T-cell (primary cell): ENCODE measurements at regions not wholly inside any gene's neighbourhood (a gene's known extent, or its start where the extent isn't known, plus 50 kb on each side); places are given as distances from the start of the nearest gene placed in this dataset.

Experiments used
- ATAC-seq, 4 experiments: fragments of 200-7000 bp in 3 of 4; fragments of 150-1000 bp in 1 of 4; cut with Tn5 transposase; replicated peaks in 1 of 4; 1 replicate in 3 of 4; 2 replicates in 1 of 4; pipeline ENCODE4 v1.10.0; 2021; ENCODE audit warnings: moderate library complexity in 3 of 4, mild to moderate bottlenecking in 2 of 4, moderate number of reproducible peaks in 1 of 4
- CTCF ChIA-PET, 2 donors: fragments of 300-600 bp; sonication (Branson Sonifier 250); formaldehyde crosslinking; loops; one replicate each; lab custom pipeline; 2022; ENCODE audit warnings: antibody characterized with exemption in 2 of 2; lab: Charles Lee
- POLR2A ChIA-PET, 2 donors: fragments of 300-600 bp; sonication (Branson Sonifier 250); formaldehyde crosslinking; loops; one replicate each; lab custom pipeline; 2022; ENCODE audit warnings: antibody characterized with exemption in 2 of 2; lab: Charles Lee
- DNase-seq, 35 experiments: peaks; one replicate each; pipeline versions ENCODE4 v3.0.0 to v3.0.0-alpha.2; 2013 to 2023
- H3K27ac ChIP-seq: one replicate; pipeline ENCODE4 v1.5.1; 2013; ENCODE audit warnings: low read length
- H3K27me3 ChIP-seq, 2 experiments: replicated peaks in 1 of 2; 1 replicate in 1 of 2; 2 replicates in 1 of 2; pipeline versions ENCODE4 v1.6.1 to v1.7.0; 2013; ENCODE audit warnings: low read length in 1 of 2, mixed read lengths in 1 of 2; ENCODE audit not compliant: control insufficient read depth in 2 of 2, insufficient read depth in 2 of 2; ENCODE audit errors: extremely low read depth in 1 of 2
- H3K36me3 ChIP-seq, 2 donors: 1 replicate in 1 of 2; 2 replicates in 1 of 2; pipeline versions ENCODE4 v1.6.1 to v1.7.0; 2013; ENCODE audit warnings: low read length in 1 of 2; ENCODE audit not compliant: control insufficient read depth in 2 of 2, insufficient read depth in 1 of 2; ENCODE audit errors: extremely low read depth in 1 of 2
- H3K4me1 ChIP-seq, 2 experiments: 1 replicate in 1 of 2; 2 replicates in 1 of 2; pipeline versions ENCODE4 v1.6.1 to v1.7.0; 2013; ENCODE audit warnings: low read length in 2 of 2, mixed read lengths in 1 of 2; ENCODE audit not compliant: insufficient read depth in 2 of 2, control insufficient read depth in 1 of 2; ENCODE audit errors: extremely low read depth in 1 of 2
- H3K4me3 ChIP-seq, 2 donors: 1 replicate in 1 of 2; 2 replicates in 1 of 2; pipeline versions ENCODE4 v1.5.1 to v1.7.0; 2013; ENCODE audit warnings: mild to moderate bottlenecking in 2 of 2, low read length in 1 of 2, moderate library complexity in 1 of 2; ENCODE audit not compliant: control insufficient read depth in 1 of 2; ENCODE audit errors: extremely low read depth in 1 of 2
- H3K9me3 ChIP-seq: 2 replicates; pipeline ENCODE4 v1.7.0; 2013
- H3K27ac Mint-ChIP-seq, 2 donors: one replicate each; pipeline ENCODE4 v1.8.0; 2020 to 2021; ENCODE audit warnings: mild to moderate bottlenecking in 2 of 2, mixed read lengths in 2 of 2
- H3K27me3 Mint-ChIP-seq, 2 donors: one replicate each; pipeline ENCODE4 v1.8.0; 2021 to 2022; ENCODE audit warnings: mixed read lengths in 2 of 2
- H3K36me3 Mint-ChIP-seq: one replicate; pipeline ENCODE4 v1.8.0; 2021; ENCODE audit warnings: mixed read lengths
- H3K4me1 Mint-ChIP-seq, 3 donors: one replicate each; pipeline ENCODE4 v1.8.0; 2020 to 2022; ENCODE audit warnings: mixed read lengths in 3 of 3, mild to moderate bottlenecking in 1 of 3
- H3K4me3 Mint-ChIP-seq, 3 donors: one replicate each; pipeline ENCODE4 v1.8.0; 2020 to 2022; ENCODE audit warnings: mild to moderate bottlenecking in 3 of 3, mixed read lengths in 3 of 3, moderate library complexity in 3 of 3
- H3K9me3 Mint-ChIP-seq, 3 donors: one replicate each; pipeline ENCODE4 v1.8.0; 2020 to 2022; ENCODE audit warnings: mixed read lengths in 3 of 3
- WGBS: methylation state at CpG from one replicate; pipeline ENCODE4 v1.1.5; 2013; ENCODE audit warnings: missing lambda C conversion rate; ENCODE audit not compliant: insufficient coverage; 5-methylcytosine and 5-hydroxymethylcytosine counted together

DNA sequence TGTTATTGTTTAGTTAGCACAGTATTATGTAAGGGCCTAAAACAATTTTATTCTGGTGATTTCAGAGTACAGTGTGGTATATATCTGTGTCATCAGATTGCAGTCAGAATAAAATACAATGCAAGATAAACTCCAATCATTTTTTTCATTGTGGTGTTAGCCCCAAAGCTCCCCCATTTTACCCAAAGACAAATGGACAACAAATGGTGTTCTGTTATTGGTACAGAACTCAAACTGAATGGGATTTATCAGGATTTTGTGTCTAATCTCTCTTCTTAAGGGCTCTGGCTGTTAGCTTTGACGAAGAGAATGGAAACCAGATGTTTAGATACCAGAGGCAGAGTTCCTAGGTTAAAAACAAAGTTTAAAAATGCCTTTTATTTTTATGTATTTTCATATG, 163.1 kb upstream of the USP25 start:
- Mint-ChIP-seq H3K27me3 (peaks cover 16 to 29% of the 10 kb centered on the region in 2 donors), H3K4me3 (no peak overlapping the region), H3K27ac (no peak overlapping the region), H3K9me3 (no peaks in the 10 kb centered on the region), H3K36me3 (no peaks in the 10 kb centered on the region), H3K4me1 (no peaks in the 10 kb centered on the region)
- Histone ChIP-seq H3K27ac (no peak overlapping the region), H3K9me3 (no peaks in the 10 kb centered on the region), H3K4me3 (no peak overlapping the region), H3K4me1 (no peaks in the 10 kb centered on the region), H3K36me3 (no peaks in the 10 kb centered on the region), H3K27me3 (no peaks in the 10 kb centered on the region)
- ATAC-seq, result no peak
- ChIA-PET POLR2A (interaction anchor here (0.6 to 0.7 kb wide), 2 partner anchors 1172 to 1194 kb away, joined by 3 read pairs; no protein-coding TSS in a partner anchor), CTCF (interaction anchor here in 1 of 2 donors (1.0 kb wide), 1 partner anchor 13 kb away, joined by 3 read pairs; no protein-coding TSS in a partner anchor)
- no CpG with 5 or more reads among the region's 1 CpG for WGBS
- DNase-seq, result no peak

DNA sequence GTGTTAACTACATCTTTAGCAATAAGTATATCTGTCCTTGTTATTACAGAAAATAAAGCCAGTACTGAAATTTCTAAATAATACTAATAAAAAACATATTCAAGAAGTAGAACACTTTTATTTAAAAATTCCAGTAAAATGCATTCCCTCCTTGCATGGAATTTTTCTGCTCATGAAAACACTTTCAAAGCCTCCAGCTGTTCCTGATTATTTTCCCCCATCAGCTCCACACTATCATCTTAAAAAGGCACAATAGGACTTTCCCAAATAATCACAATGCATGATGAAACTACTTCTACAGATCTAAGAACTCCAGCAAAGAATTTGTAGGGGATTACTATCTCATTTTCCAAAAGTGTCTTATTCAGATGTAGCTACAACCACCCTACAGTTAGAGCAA, 162.6 kb upstream of the USP25 start:
- no peak overlapping the region for H3K27ac ChIP-seq
- H3K27me3 ChIP-seq, result no peaks in the 10 kb centered on the region
- Mint-ChIP-seq H3K36me3 (no peaks in the 10 kb centered on the region), H3K9me3 (no peaks in the 10 kb centered on the region), H3K27me3 (peaks cover 16 to 29% of the 10 kb centered on the region in 2 donors), H3K4me3 (no peak overlapping the region), H3K27ac (no peak overlapping the region), H3K4me1 (no peaks in the 10 kb centered on the region)
- no peak overlapping the region for H3K4me3 ChIP-seq
- H3K9me3 ChIP-seq, result no peaks in the 10 kb centered on the region
- H3K36me3 ChIP-seq, result no peaks in the 10 kb centered on the region
- no peaks in the 10 kb centered on the region for H3K4me1 ChIP-seq
- no peak for DNase-seq
- ChIA-PET CTCF (no interaction called here), POLR2A (no interaction called here)
- ATAC-seq, result no peak

DNA sequence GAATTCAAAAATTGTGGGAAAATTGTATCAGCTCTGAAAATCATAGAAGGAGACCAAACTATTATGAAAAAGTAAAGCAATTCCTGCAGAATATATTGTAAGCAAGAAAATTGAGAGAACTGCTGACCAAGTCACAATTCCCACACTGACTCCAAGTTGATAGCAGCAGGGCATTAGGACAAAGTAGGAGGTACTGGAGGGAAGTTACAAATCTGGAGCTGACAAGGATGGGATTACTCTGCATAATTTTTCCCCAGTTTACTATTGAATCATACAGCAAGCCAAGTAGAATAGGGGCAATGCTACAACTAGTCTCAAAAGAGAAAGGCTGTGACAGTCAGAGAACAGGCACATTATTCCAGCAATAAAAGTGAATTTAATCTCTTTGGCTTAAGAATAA, 161.3 kb upstream of the USP25 start:
- no peak for DNase-seq
- ChIA-PET POLR2A (interaction anchor here in 1 of 2 donors (0.6 kb wide), 1 partner anchor 315 kb away, joined by 6 read pairs; no protein-coding TSS in a partner anchor), CTCF (no interaction called here)
- no peaks in the 10 kb centered on the region for H3K36me3 Mint-ChIP-seq
- H3K4me3 Mint-ChIP-seq, result no peak overlapping the region
- H3K27ac Mint-ChIP-seq, result no peak overlapping the region
- H3K4me1 ChIP-seq, result no peaks in the 10 kb centered on the region
- H3K36me3 ChIP-seq, result no peaks in the 10 kb centered on the region
- ATAC-seq, result no peak
- no peaks in the 10 kb centered on the region for H3K27me3 ChIP-seq
- H3K9me3 Mint-ChIP-seq, result no peaks in the 10 kb centered on the region
- no peaks in the 10 kb centered on the region for H3K9me3 ChIP-seq
- no peak overlapping the region for H3K4me3 ChIP-seq
- H3K27me3 Mint-ChIP-seq, result peaks cover 16 to 21% of the 10 kb centered on the region in 2 donors
- H3K4me1 Mint-ChIP-seq, result no peaks in the 10 kb centered on the region
- H3K27ac ChIP-seq, result no peak overlapping the region

DNA sequence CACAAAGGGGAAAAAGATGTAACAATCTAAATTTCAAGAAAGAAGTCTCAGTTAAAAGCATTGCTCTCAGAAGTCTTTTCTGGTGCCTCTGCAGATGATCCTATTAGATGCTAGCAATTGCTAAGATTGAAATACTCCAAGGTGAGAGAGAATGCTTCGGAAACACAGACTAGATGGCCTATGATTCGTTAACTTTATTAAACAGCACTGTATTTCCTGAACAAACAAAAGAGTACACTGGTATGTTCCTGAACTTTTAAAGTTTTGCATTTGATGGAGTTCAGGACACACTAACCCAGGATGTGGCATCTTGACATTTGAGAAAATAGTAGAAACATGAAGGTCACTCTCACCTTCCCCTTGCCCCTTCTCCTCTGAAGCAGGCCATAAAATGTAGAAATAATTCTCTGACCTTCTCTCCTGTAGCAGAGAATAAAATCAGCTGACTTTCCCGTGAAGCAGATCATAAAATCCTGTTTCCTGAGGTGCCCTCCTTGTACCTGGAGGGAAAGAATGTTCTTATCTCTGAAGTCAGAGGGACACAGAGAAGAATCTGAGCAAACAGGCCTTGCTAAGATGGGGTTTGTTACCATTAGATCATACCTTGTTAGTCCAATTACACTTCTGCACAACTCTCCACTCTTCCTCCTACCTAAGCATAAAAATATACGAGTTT, 142.9 kb upstream of the USP25 start:
- ChIA-PET POLR2A (interaction anchor here in 1 of 2 donors (0.6 kb wide), 1 partner anchor 1257 kb away, joined by 3 read pairs; no protein-coding TSS in a partner anchor), CTCF (no interaction called here)
- no peak overlapping the region for H3K27ac ChIP-seq
- peaks cover 0 to 3% of the 10 kb centered on the region in 2 donors for H3K27me3 Mint-ChIP-seq
- H3K4me3 ChIP-seq, result no peak overlapping the region
- no peaks in the 10 kb centered on the region for H3K9me3 ChIP-seq
- no CpG with 5 or more reads among the region's 4 CpGs for WGBS
- H3K9me3 Mint-ChIP-seq, result no peaks in the 10 kb centered on the region
- DNase-seq, result no peak
- no peaks in the 10 kb centered on the region for H3K36me3 Mint-ChIP-seq
- H3K27ac Mint-ChIP-seq, result no peak overlapping the region
- H3K4me3 Mint-ChIP-seq, result no peak overlapping the region
- no peaks in the 10 kb centered on the region for H3K4me1 Mint-ChIP-seq
- no peak for ATAC-seq
- no peaks in the 10 kb centered on the region for H3K4me1 ChIP-seq
- H3K36me3 ChIP-seq, result no peaks in the 10 kb centered on the region
- H3K27me3 ChIP-seq, result no peaks in the 10 kb centered on the region

DNA sequence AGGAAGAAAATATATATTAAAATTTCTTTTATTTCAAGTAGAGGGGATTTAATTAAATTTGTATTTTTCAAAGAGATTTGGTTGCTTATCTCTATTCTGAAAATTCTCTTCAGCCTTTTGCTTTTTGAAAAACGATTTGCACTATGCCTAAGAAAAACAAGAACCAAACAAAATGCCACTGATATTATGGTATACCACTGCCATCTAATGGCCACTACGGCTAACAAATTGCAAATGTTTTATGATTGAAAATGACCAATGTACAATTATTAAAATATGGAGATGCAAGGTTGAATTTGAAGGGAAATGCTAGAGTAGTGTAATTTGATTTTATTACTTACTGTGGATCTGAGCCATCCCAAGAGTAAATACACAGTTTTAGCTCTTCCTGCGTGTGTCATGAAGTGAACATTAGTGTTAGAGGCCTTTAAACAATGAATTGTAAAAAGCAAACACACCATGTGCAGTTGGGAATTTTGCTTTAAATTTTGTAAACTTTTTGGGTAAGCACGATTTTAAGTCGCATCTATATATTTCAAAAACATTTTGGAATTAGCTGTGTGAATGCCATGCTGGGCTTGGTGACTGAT, 137.4 kb upstream of the USP25 start:
- H3K36me3 ChIP-seq, result no peaks in the 10 kb centered on the region
- no peaks in the 10 kb centered on the region for H3K4me1 ChIP-seq
- H3K9me3 Mint-ChIP-seq, result no peaks in the 10 kb centered on the region
- H3K27me3 ChIP-seq, result no peaks in the 10 kb centered on the region
- no peak overlapping the region for H3K4me3 Mint-ChIP-seq
- CTCF ChIA-PET, result interaction anchor here (0.6 to 1.5 kb wide), 6 partner anchors 729 to 1333 kb away, joined by 3 to 5 read pairs (median 3); no protein-coding TSS in a partner anchor
- peak in 1 of 35 experiments; percentile 65 for DNase-seq
- no peaks in the 10 kb centered on the region for H3K4me1 Mint-ChIP-seq
- no peaks in the 10 kb centered on the region for H3K36me3 Mint-ChIP-seq
- H3K4me3 ChIP-seq, result no peak overlapping the region
- H3K27ac Mint-ChIP-seq, result no peak overlapping the region
- H3K9me3 ChIP-seq, result no peaks in the 10 kb centered on the region
- 100% methylated on average over 1 of the region's 5 CpGs for WGBS
- peaks cover 0 to 4% of the 10 kb centered on the region in 2 donors for H3K27me3 Mint-ChIP-seq
- POLR2A ChIA-PET, result interaction anchor here in 1 of 2 donors (0.6 kb wide), 1 partner anchor 1282 kb away, joined by 3 read pairs; no protein-coding TSS in a partner anchor
- no peak for ATAC-seq
- H3K27ac ChIP-seq, result no peak overlapping the region

DNA sequence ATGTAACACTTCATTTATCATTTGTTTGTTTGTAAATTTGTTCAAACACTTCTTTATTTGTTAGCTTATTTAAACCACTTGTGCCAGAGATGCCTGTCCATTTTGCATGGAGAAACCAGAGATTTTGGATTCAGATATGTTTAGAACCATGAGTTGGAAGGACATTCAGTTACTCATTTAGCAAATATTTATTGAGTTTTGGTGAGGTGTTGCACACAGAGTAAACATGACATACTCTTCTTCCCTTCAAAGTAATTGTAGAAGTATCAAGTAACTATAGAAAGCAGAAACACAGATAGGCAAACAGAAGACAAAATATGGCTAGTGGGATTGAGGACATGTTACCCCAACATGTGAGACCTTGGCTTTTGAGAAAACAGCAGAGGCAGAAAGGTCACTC, 136.8 kb upstream of the USP25 start:
- Histone ChIP-seq H3K4me1 (no peaks in the 10 kb centered on the region), H3K9me3 (no peaks in the 10 kb centered on the region), H3K27me3 (no peaks in the 10 kb centered on the region), H3K36me3 (no peaks in the 10 kb centered on the region), H3K27ac (no peak overlapping the region), H3K4me3 (no peak overlapping the region)
- H3K4me1 Mint-ChIP-seq, result no peaks in the 10 kb centered on the region
- H3K4me3 Mint-ChIP-seq, result no peak overlapping the region
- ChIA-PET POLR2A (interaction anchor here in 1 of 2 donors (0.6 kb wide), 1 partner anchor 1282 kb away, joined by 3 read pairs; no protein-coding TSS in a partner anchor), CTCF (interaction anchor here (0.6 to 1.5 kb wide), 4 partner anchors 729 to 1334 kb away, joined by 3 to 5 read pairs (median 4); no protein-coding TSS in a partner anchor)
- ATAC-seq (no peak), DNase-seq (no peak)
- no peaks in the 10 kb centered on the region for H3K9me3 Mint-ChIP-seq
- H3K27ac Mint-ChIP-seq, result peak overlapping the region in 1 of 2 donors; percentile 3
- no peaks in the 10 kb centered on the region for H3K36me3 Mint-ChIP-seq
- peaks cover 0 to 4% of the 10 kb centered on the region in 2 donors for H3K27me3 Mint-ChIP-seq
